ENCODE measurements at regions not wholly inside any gene's neighbourhood (a gene's known extent, or its start where the extent isn't known, plus 50 kb on each side); places are given as distances from the start of the nearest gene placed in this dataset.

GRCh38 chr4:20137176-20137575, 114.5 kb upstream of the SLIT2 start:
- no peak for TF ChIP-seq CTCF (IDR thresholded peaks at IDR 0.05)
- TF ChIP-seq POLR2AphosphoS5 (IDR thresholded peaks at IDR 0.05; ENCODE audit: low read depth, low read length), result no peak
- TF ChIP-seq TCF7L2 (IDR thresholded peaks at IDR 0.05; ENCODE audit: low read depth, low read length), result no peak
- TF ChIP-seq REST (IDR thresholded peaks at IDR 0.05; ENCODE audit: insufficient read depth in 1 of 2, low read depth in 2 of 2, low read length in 1 of 2), result no peak

All from Panc1 (cell line).